ENCODE measurements at regions not wholly inside any gene's neighbourhood (a gene's known extent, or its start where the extent isn't known, plus 50 kb on each side); places are given as distances from the start of the nearest gene placed in this dataset.

DNA sequence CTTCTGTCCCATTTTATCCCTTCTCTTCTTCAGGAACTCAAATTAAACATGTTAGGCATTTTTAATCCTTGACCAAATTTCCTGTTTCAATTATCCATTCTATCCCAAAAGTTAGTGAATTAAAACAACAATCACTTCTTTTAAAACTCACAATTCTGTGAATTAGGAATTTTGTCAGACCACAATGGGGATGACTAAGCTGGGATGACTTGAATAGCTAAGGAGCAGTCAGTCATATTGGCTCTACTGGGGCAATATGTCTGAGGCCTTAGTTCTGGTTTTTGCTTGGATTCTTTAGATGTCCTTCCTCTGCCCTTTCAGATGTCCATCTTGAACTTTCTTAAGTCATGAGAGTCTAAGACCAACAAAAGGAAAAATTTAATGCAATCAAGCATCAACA lies 178.2 kb upstream of the TGFBR2 start:
- TF ChIP-seq CTCF (IDR thresholded peaks at IDR 0.05) (no peak), POLR2A (IDR thresholded peaks at IDR 0.05) (no peak)
